Kidney epithelial cell (primary cell): ENCODE measurements at regions not wholly inside any gene's neighbourhood (a gene's known extent, or its start where the extent isn't known, plus 50 kb on each side); places are given as distances from the start of the nearest gene placed in this dataset.

Experiments used
- DNase-seq: peaks from one replicate; pipeline ENCODE4 v3.0.0-alpha.2; 2010; ENCODE audit warnings: low read depth
- H3K27me3 ChIP-seq: 2 replicates; pipeline ENCODE4 v1.6.0; 2011; ENCODE audit warnings: low read length; ENCODE audit not compliant: control insufficient read depth, insufficient read depth
- H3K36me3 ChIP-seq: 2 replicates; pipeline ENCODE4 v1.5.1; 2011; ENCODE audit warnings: low read length; ENCODE audit not compliant: control insufficient read depth, insufficient read depth
- H3K4me3 ChIP-seq: 2 replicates; pipeline ENCODE4 v1.5.1; 2011; ENCODE audit warnings: low read depth, mild to moderate bottlenecking, control low read depth, low read length
- CTCF ChIP-seq: IDR thresholded peaks from 2 replicates; pipeline ENCODE4 v1.5.1; 2011; ENCODE audit warnings: mild to moderate bottlenecking, moderate library complexity, low read length, control low read depth, inconsistent platforms; ENCODE audit not compliant: insufficient read depth, poor library complexity, severe bottlenecking

- no peak for TF ChIP-seq CTCF
- Histone ChIP-seq H3K27me3 (no peaks in the 10 kb centered on the region), H3K36me3 (no peaks in the 10 kb centered on the region), H3K4me3 (no peak overlapping the region)
- no peak for DNase-seq
Observed at GRCh38 chr21:35348686-35349085, 299.6 kb upstream of the RUNX1 start.

GRCh38 chr21:35346697-35347096 lies 297.6 kb upstream of the RUNX1 start:
- no peak overlapping the region for H3K4me3 ChIP-seq
- no peaks in the 10 kb centered on the region for H3K36me3 ChIP-seq
- H3K27me3 ChIP-seq = no peaks in the 10 kb centered on the region
- DNase-seq = no peak
- TF ChIP-seq CTCF = no peak

- no peak for TF ChIP-seq CTCF
- no peak overlapping the region for H3K4me3 ChIP-seq
- H3K27me3 ChIP-seq = no peaks in the 10 kb centered on the region
- no peak for DNase-seq
- no peaks in the 10 kb centered on the region for H3K36me3 ChIP-seq
Observed at GRCh38 chr21:35345954-35346353, 296.9 kb upstream of the RUNX1 start.

DNA sequence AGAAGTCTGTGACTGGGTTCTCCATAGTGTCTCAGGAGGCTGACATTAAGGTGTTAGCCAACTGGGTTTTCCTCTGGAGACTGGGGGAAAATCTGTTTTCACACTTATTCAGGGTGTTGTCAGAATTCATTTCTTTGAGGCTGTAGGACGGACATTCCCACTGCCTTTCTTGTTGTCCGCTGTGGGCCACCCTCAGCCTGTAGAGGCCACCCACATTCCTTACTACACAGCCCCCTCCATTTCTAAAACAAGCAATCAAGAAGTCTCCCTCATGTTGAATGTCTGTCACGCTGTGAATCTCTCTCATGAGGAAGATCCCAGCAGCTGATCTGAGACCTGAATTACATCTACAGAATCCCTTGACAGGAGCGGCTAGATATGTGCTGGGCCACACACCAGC lies 295.5 kb upstream of the RUNX1 start:
- DNase-seq = no peak
- no peaks in the 10 kb centered on the region for H3K36me3 ChIP-seq
- H3K4me3 ChIP-seq = no peak overlapping the region
- no peaks in the 10 kb centered on the region for H3K27me3 ChIP-seq
- TF ChIP-seq CTCF = no peak

DNA sequence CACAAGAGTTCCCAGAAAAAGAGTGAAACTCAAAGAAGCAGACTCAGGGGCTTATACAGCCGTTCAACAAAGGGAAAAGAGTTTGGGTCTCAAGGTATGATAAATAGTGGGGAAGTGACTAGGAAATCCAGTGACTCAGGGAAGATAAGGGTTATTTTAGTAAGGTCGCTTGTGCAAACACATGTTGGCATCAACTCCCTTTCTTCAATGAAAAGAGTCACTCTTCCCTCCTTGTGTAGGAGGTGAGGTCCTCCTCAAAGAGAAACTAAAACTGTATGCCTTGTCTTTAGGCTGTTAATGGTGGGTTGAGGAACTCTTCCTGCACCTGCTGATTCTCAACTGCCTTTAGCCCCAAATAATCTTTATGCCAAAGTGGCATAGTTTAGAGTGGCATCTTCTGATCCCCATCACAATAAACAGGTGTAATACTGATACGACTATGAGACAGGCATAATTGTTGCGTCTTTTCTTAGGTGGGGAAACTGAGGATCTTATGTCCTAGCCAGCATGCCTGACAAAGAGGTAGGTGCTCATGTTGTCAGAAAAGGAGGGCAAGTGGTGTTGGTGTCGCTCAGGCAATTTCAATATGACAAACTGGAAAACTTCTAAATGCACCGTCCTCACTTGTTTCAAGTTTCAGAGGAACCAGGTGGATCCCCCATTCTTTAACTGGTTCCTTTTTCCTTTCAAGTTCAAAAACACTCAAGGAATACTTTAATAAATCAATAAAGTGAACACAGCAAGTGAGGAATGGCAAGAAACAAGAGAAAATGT lies 294.1 kb upstream of the RUNX1 start:
- TF ChIP-seq CTCF = no peak
- Histone ChIP-seq H3K36me3 (no peaks in the 10 kb centered on the region), H3K4me3 (no peak overlapping the region), H3K27me3 (no peaks in the 10 kb centered on the region)
- no peak for DNase-seq

DNA sequence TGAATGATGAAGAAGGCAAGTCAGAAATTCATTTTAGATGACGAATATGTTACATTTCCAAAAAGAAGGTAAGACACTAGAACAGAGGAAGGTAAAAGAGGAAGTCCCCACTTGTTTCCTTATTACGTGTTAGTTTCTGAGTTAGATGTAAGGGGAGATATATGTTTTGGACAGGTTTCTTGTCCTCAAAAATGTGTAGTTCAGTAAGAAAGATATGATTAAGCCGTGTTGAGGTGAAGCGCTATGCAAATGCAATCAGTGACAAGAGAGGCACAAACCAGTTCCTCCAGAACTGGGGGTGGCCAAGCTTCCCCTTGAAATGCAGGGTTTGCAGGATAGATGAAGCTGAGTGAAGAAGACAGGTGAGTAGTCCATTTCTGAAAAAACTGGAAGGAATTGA lies 293.3 kb upstream of the RUNX1 start:
- H3K36me3 ChIP-seq = no peaks in the 10 kb centered on the region
- TF ChIP-seq CTCF = no peak
- H3K27me3 ChIP-seq = no peaks in the 10 kb centered on the region
- H3K4me3 ChIP-seq = no peak overlapping the region
- DNase-seq = no peak
